NCI-H1092 treated with DMSO at 0.1 percent for 48 hours (cell line): ENCODE measurements at regions not wholly inside any gene's neighbourhood (a gene's known extent, or its start where the extent isn't known, plus 50 kb on each side); places are given as distances from the start of the nearest gene placed in this dataset.
"Not testable (repeated sequence)": the region's sequence is repeated elsewhere in the genome, so short reads cannot be mapped to it uniquely, and the experiment has no call there.

Experiments used
- DNase-seq: peaks from one replicate; lab custom pipeline; 2025; lab: John Stamatoyannopoulos, UW

GRCh38 chr5:117431091-117431490, 856.5 kb upstream of the SEMA6A start:
- no peak for DNase-seq

GRCh38 chr5:117425163-117425562, 850.5 kb upstream of the SEMA6A start:
- no peak for DNase-seq

- DNase-seq = no peak
Observed at GRCh38 chr5:117424559-117424958, 849.9 kb upstream of the SEMA6A start.

DNA sequence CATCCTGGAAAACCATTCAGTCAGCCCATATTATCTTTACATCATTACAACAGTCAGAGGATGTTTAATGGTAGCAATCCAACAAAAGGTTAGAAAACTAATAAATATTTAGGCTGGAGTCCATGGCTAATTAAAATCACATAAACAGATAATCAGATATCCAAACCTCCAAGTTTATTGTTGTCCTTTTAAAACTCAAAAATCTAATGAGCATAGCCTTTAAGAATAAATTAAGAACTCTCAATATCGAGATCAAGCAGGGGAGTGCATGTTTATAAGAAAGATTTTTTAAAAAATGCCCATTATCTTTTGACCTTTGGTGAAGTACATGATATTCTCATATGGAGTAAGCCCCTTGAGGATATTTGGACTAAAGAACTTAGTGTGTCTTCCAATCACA, 842.9 kb upstream of the SEMA6A start:
- no peak for DNase-seq

GRCh38 chr5:117414926-117415325, 840.3 kb upstream of the SEMA6A start:
- no peak for DNase-seq

- no peak for DNase-seq
Observed at GRCh38 chr5:117411701-117412100, 837.1 kb upstream of the SEMA6A start.

GRCh38 chr5:117405197-117405596, 830.6 kb upstream of the SEMA6A start:
- DNase-seq = no peak

GRCh38 chr5:117394506-117395157, 820.0 kb upstream of the SEMA6A start:
- DNase-seq = no peak

GRCh38 chr5:117393125-117393524, 818.5 kb upstream of the SEMA6A start:
- DNase-seq = no peak

DNA sequence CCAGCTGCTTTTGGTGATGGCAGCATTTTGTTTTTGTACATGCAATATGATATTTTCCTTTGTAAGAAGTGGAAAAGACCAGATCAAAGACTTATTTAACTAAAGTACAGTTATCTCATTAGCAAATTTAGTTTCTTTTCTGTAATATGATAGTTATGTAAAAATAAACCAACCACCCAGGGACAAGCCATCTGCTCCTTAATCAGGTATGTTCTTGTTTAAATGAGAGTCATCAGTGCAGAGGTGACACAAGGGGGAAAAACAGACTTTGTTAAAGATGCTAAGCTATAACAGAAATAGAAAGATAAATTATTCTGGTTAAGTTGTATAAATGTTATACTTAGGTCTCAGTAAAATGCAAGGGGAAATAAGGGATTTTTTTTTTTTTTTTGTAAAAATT, 805.7 kb upstream of the SEMA6A start:
- no peak for DNase-seq

GRCh38 chr5:117379521-117379920, 804.9 kb upstream of the SEMA6A start:
- DNase-seq = no peak

GRCh38 chr5:117376748-117377147, 802.1 kb upstream of the SEMA6A start:
- no peak for DNase-seq

DNA sequence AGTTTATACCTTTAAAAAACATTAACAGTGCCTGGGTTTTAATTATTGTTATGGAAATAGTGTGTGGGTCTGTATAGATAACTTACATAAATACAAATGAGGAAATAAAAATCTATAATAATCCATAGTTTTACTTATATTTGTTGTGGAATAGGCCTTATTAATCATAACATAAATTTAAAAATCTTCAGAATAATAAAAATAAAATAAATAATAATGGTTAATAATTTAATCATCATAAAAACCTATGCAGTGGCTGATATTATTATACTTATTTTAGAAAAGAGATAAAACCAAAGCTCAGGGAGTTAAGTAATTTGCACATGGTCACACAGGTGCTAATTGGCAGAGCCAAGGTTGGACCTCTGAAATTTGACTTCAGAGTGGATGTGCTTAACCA, 785.3 kb upstream of the SEMA6A start:
- no peak for DNase-seq

GRCh38 chr5:117357886-117358285, 783.3 kb upstream of the SEMA6A start:
- no peak for DNase-seq

- DNase-seq = no peak
Observed at GRCh38 chr5:117347280-117347679, 772.7 kb upstream of the SEMA6A start.

GRCh38 chr5:117343726-117344125, 769.1 kb upstream of the SEMA6A start:
- DNase-seq = not testable (repeated sequence)

DNA sequence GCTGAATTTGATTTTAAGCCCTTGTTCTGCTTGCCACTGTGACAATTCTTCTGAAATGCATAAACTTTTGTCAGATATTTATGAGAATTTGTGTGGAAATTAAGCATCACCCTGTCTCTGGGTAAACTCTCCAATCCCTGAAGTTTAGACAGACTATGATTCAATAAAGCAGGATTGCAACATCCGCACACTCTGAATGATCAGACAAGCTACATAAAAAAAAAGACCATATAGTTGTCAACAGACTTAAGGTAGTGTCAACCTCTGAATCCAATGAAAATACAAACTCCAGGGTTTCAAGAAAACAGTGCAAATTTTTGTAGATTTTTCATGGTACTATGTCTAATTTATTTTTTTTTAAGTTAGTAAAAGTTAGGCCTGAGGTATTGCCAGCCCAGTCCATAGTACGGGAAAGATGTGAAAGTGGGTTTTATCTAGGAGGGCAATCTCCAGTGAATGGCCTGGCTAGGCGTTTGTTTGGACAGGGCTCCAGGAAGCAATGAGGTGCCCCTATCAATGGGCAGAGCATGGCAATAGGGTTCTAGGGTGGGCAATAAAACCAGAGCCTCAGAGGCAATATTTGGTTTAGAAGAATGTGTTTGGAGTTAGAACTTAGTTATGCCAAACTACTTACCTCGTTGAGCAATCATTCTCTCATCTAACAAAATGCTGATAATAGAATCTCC, 762.6 kb upstream of the SEMA6A start:
- no peak for DNase-seq

DNA sequence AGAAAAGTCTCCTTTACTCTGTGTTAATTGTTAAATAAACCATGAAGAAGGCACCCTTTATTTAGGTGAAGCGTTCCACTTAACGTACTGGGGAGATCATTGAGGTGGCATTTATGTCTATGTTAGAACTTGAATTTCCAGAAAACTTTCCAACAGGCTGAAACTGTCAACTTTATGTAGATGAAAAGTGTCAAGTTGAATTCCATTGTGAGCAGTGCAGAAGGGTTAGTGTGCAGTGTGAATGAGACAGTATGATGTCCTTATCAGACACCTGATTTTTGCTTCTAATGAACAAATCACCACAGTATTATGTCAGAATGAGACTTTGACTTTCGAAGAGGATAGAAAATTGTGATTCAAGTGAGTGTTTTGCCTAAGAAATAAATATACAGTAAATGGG, 761.6 kb upstream of the SEMA6A start:
- no peak for DNase-seq

GRCh38 chr5:117333011-117333410, 758.4 kb upstream of the SEMA6A start:
- no peak for DNase-seq

DNA sequence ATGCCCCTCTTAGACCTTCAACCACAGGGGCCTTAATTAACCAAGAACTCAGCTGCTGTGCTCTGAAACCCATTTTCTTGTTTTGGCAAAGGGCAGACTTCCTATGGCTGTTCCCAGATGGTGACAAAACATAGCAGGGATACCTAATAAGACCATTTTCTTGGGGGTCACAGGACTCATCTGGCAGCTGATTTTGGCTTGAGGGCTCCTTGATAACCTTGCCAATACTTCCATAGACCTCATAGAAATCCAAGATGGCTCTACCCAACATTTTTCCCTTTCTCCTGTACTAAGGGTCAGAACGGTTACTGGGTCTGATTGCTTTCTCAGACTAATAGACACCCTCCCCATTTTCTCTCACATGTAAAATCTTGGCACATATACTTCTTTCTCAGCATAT, 757.7 kb upstream of the SEMA6A start:
- DNase-seq = no peak

- no peak for DNase-seq
Observed at GRCh38 chr5:117327511-117327910, 752.9 kb upstream of the SEMA6A start.

GRCh38 chr5:117326997-117327396, 752.4 kb upstream of the SEMA6A start:
- DNase-seq = no peak

DNA sequence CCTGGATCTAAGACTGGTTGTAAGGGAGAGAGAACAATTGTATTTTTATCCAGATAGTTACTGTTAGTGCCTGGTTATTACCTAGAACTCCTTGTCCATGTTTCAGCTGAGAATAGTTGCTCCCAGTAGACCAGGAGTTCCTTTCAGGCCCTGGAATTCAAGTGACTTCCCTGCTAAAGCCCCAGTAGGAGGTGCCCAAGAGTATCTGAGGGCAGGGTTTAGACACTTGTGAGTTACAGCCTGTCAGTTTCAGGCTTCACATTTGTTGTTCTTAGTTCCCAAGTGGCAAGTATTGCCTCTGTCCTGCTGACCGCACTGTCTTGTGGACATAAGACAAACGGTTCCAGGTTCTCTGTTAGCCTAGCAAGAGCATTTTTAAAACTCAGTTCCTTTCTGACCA, 743.9 kb upstream of the SEMA6A start:
- DNase-seq = no peak

GRCh38 chr5:117315170-117315569, 740.5 kb upstream of the SEMA6A start:
- no peak for DNase-seq
